VCaP (cell line): ENCODE measurements at regions not wholly inside any gene's neighbourhood (a gene's known extent, or its start where the extent isn't known, plus 50 kb on each side); places are given as distances from the start of the nearest gene placed in this dataset.
"Not testable (repeated sequence)": the region's sequence is repeated elsewhere in the genome, so short reads cannot be mapped to it uniquely, and the experiment has no call there.

Experiments used
- H3K27ac ChIP-seq: fragments of 450-650 bp; 2 replicates; pipeline ENCODE4 v1.5.1; 2017
- TF ChIP-seq, protein P1 (sequence below): fragments of 450-650 bp; conservative IDR thresholded peaks from 2 replicates; pipeline ENCODE4 v1.5.1; 2017; ENCODE audit warnings: mild to moderate bottlenecking, moderate library complexity

DNA sequence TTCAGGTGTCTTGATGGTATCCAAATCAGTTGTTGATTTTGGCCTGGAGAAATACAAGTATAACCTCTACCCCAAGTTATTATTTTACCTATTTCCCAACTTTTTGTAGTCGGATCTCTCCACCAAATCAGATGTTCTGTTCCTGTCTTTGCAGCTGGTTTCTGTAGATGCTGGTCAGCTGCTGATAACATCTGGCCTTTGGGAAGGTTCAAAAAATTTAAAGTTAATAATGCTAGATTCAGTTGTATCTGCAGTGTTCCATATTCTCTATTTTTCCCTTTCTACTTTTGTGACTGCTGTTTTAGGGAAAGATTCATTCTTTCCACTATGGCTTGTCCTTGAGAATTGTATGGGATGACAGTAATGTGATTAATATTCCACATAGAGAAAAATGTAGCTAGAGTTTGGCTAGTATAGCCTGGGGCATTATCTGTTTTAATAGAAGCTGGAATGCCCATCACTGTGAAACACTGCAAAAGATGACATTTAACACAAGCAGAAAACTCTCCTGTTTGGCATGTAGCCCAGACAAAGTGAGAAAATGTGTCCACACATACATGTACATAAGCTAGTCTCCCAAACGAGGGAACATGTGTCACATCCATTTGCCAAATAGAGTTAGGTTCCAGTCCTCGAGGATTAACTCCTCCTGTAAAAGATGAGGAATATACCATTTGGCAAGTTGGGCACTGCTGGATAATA, 99.2 kb downstream of the ZNF100 start:
- not testable (repeated sequence) for H3K27ac ChIP-seq

DNA sequence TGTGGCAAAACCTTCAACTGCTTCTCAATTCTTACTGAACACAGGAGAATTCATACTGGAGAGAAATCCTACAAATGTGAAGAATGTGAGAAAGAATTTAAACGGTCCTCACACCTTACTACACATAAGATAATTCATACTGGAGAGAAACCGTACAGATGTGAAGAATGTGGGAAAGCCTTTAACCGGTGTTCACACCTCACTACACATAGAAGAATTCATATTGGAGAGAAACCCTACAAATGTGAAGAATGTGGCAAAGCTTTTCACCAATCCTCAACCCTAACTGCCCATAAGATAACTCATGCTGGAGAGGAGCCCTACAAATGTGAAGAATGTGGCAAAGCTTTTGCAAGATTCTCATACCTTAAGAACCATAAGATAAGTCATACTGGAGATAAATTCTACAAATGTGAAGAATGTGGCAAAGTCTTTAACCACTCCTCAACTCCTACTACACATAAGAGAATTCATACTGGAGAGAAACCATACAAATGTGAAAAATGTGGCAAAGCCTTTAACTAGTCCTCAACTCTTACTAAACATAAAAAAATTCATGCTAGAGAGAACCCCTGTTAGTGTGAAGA, 111.7 kb downstream of the ZNF100 start:
- H3K27ac ChIP-seq = no peak overlapping the region
- TF ChIP-seq, protein P1, sequence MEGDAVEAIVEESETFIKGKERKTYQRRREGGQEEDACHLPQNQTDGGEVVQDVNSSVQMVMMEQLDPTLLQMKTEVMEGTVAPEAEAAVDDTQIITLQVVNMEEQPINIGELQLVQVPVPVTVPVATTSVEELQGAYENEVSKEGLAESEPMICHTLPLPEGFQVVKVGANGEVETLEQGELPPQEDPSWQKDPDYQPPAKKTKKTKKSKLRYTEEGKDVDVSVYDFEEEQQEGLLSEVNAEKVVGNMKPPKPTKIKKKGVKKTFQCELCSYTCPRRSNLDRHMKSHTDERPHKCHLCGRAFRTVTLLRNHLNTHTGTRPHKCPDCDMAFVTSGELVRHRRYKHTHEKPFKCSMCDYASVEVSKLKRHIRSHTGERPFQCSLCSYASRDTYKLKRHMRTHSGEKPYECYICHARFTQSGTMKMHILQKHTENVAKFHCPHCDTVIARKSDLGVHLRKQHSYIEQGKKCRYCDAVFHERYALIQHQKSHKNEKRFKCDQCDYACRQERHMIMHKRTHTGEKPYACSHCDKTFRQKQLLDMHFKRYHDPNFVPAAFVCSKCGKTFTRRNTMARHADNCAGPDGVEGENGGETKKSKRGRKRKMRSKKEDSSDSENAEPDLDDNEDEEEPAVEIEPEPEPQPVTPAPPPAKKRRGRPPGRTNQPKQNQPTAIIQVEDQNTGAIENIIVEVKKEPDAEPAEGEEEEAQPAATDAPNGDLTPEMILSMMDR = no peak

DNA sequence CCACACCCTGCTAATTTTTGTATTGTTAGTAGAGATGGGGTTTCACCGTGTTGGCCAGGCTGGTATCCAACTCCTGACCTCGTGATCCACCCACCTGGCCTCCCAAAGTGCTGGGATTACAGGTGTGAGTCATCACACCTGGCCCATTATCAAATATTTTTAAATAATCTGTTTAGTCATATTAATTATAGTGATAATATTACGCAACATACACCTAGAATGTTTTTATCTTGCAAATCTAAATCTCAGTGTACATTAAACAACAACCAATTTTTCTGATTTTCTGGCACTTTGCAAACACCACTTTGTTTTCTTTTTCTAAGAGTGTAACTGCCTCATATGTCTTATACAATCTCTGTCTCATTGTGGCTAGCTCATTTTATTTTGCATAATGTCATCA, 115.9 kb downstream of the ZNF100 start:
- H3K27ac ChIP-seq = not testable (repeated sequence)

DNA sequence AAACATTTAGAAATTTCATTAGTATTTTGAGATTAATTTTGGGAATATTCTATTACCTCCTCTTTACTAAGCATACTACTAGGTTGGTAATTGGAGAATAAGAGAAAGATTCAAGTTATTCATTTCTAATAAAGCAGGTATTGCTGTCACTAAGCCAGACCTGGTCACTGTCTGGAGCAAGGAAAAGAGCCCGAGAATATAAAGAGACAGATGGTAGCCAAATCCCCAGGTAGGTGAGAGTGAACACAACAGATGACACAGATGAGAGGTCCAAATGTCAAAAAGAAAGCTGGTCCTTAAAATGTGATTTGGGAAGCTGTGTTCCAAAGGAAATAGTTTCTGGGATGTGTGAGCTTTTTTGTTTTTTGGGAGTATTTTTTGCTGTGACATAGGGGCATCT, 128.6 kb downstream of the ZNF100 start:
- no peak overlapping the region for H3K27ac ChIP-seq
- TF ChIP-seq, protein P1 = no peak

DNA sequence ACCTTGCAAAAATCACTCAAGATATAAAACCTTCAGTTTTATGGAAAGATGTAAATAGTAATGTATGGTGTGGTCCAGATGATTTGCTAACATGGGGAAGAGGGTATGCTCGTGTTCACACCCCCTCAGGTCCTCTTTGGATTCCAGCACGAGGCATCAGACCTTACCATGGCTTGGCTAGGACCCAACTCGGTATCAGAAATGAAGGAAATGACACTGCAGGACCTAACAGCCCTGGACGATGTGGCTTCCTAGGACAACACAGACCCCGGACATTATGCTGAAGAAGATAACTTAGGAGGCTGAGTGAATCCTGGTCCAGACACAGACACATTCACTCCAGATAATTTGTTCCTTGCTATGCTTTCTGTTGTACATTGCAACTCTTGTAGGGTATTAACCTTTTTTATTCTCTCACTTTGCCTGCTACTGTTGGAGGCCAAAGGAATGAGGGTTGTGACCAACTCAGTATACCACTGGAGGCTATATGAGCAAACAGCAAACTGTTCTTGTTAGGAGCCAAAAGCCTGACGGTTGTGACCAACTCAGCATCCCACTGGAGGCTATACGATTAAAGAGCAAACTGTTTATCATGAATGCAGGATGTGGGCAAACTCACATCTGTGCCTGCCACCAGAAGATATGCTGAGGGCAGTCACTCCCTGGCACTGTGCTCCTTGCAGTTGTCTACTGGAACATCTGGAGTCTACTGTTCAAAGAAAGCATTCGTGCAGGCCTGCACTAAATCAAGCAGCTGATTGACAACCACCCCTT, 121.7 kb downstream of the ZNF429 start:
- no peak overlapping the region for H3K27ac ChIP-seq
- TF ChIP-seq, protein P1 = no peak

DNA sequence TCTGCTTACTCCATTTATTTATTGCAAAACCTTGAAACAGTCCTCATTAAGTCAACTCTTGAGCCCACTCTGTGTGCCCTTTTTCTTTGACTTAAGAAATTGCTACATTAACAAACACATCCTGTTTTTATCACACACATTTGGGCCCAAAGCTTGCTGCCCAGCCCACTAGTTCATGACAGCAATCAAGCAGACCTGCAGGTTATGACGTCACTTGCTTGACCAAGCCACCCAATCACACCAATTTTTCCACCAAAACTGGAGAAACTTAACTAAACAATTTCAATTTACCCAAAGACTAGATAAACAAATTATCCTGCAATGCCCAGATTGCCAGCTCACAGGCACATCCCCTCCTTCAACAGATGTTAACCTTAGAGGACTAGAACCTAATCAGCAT, 120.7 kb downstream of the ZNF429 start:
- no peak overlapping the region for H3K27ac ChIP-seq
- TF ChIP-seq, protein P1 = no peak

DNA sequence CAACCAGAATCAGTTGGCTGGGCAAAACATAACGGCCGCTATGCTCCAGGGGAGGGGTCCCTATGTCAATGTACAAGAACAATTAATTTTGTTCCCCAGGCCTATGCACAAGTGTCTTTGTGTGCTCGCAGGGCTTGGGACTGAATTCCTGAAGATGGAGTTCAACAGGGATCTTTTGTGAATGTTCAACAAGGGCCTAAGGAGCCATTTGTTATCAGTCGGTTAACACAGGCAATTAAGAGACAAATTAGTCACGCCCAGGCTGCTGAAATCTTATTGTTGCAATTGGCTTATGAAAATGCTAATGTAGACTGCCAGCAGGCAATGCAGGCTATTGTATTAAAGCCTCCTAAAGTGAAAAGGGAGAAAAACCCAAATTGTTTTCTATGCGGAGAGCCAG, 117.5 kb downstream of the ZNF429 start:
- TF ChIP-seq, protein P1 = no peak
- H3K27ac ChIP-seq = no peak overlapping the region

DNA sequence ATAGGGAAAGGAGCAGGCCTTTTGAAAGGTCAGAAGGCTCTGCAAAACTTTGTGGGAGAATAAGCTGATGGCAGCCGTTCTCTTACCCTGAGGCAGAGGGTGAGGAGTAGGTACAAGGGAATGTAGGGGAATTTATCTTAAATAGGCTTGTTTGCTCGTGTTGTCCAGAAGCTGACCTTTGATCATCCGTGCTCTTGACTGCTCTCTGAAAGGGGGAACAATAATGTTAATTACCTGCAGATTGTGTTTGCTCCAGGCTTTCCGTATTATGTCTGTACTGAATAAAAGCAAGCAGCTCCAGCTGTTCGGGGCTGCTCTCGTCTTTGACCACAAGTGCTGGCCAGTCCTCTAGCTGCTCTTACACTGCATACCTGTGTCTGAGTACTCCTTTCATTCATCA, 116.3 kb downstream of the ZNF429 start:
- TF ChIP-seq, protein P1 = no peak
- no peak overlapping the region for H3K27ac ChIP-seq
